ENCODE measurements at regions not wholly inside any gene's neighbourhood (a gene's known extent, or its start where the extent isn't known, plus 50 kb on each side); places are given as distances from the start of the nearest gene placed in this dataset.
"Not testable (repeated sequence)": the region's sequence is repeated elsewhere in the genome, so short reads cannot be mapped to it uniquely, and the experiment has no call there.

- ATAC-seq (ENCODE audit: poor library complexity) (no peak), DNase-seq (no peak)
- intact Hi-C loops (cut with DNase I) = no loop called here
Measured at GRCh38 chrX:121165930-121166359, 118.5 kb downstream of the GLUD2 start.

DNA sequence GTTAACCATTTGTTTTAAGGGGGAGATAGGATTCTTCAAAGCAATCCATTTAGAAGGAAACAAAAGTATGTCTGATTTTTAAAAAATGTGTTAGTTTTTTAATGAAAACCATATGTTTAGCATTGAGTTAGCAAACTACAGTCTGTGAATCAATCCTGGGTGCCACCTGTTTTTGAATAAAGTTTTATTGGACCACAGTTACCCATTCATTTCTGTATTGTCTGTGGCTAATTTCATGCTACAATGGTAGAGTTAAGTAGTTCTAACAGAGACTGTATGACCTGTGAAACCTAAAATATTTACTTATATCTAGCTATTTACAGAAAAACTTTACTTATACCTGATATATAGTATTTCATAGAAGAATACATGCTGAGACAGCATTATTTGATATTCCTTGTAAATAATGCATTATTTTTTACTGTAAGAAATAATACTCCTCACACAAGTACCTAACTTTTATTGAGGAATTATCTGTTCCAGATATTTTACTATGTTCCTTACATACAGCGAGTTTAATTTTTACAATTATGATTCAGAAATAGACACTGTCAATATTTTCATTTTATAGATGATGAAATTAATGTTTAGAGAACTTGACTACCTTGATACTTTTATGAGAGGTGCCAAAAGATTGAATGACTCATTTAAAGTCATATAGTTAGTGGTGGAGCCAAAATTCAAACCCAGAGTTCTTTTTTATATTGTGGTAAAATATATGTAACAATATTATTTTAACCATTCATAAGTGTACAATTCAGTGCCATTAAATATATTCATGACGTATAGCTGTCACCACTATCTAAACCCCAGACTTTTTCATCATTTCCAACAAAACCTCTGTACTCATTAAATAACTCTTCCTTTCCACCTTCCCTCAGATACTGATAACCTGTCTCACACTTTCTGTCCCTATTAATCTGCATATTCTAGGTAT lies 122.0 kb downstream of the GLUD2 start:
- intact Hi-C loops (cut with DNase I) = no loop called here
- ATAC-seq (ENCODE audit: poor library complexity) = no peak

DNA sequence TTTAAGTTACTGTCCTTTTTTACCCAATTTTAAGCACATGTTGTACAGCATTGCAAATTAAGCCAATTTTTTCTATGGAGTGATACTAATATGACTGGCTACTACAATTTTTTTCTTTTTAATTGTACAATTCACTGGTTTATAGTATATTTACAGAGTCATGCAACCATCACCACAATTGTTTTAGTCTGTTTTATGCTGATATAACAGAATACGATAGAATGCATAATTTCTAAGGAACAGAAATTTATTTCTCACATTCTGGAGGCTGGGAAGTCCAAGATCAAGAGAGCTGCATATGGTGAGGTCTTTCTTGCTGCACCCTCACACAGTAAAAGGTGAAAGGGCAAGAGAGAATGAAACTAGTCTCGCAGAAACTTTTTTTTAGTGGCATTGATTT lies 125.3 kb downstream of the GLUD2 start:
- DNase-seq (no peak), ATAC-seq (ENCODE audit: poor library complexity) (no peak)
- intact Hi-C loops (cut with DNase I) = no loop called here

More for the DNA sequence above, 122.0 kb downstream of the GLUD2 start:
- no peak for DNase-seq

DNA sequence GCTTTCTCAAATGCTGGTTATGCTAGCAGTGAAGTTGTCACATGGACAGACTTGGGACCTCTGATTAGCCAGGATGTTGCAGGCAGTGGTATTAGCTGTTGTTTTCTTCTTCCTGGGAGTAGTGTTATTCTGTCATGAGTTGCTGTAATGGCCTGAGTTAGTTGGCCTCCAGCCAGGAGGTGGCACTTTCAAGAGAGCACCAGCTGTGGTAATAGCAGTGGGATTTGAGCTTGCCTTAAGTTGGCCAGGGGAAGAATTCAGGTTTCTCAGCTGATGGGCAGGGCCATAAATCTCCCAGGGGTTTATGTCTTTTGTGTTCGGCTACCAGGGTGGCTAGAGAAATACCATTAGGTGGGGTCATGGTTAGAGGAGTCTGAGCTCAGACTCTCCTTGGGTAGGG lies 132.6 kb downstream of the GLUD2 start:
- no peak for DNase-seq
- no peak for ATAC-seq (ENCODE audit: poor library complexity)
- intact Hi-C loops (cut with DNase I) = no loop called here

DNA sequence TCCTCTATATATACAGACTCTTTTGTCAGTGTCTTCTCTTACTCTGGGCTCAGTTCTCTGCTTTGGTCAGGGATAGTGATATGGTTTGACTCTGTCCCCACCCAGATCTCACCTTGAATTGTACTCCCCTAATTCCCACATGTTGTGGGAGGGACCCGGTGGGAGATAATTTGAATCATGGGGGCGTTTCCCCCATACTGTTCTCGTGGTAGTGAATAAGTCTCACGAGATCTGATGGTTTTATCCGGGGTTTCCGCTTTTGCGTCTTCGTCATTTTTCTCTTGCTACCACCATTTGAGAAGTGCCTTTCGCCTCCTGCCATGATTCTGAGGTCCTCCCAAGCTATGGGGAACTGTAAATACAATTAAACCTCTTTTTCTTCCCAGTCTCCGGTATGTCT lies 144.4 kb downstream of the GLUD2 start:
- no peak for DNase-seq
- ATAC-seq (ENCODE audit: poor library complexity) = no peak
- intact Hi-C loops (cut with DNase I) = no loop called here

- no peak for ATAC-seq (ENCODE audit: poor library complexity)
- intact Hi-C loops (cut with DNase I) = no loop called here
- no peak for DNase-seq
Measured at GRCh38 chrX:121195719-121196118, 148.3 kb downstream of the GLUD2 start.

DNA sequence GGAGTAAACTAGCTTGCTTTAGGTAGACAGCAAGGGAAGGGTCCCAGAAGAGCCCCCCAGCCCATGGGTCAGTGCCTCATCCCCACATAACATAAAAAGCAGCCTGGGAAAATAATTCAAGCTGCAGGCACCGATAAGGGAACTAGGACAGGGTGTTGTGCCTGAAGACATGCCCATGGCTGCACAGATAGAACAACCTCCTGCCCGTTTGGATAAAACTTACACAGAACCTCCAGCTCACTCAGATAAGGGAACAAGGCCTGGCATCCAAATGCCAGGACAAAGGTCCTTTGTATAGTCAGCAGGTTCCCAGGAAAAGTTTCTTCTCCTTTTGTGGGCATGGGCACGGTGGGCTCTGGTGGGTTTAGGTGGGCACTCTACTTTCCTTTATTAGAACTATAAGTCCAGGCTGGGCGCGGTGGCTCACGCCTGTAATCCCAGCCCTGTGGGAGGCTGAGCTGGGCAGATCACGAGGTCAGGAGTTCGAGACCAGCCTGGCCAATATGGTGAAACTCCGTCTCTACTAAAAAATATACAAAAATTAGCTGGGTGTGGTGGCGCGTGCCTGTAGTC lies 149.5 kb downstream of the GLUD2 start:
- intact Hi-C loops (cut with DNase I); ATAC-seq (ENCODE audit: poor library complexity); DNase-seq: not testable (repeated sequence)

GRCh38 chrX:121208563-121208962 lies 161.2 kb downstream of the GLUD2 start:
- no peak for ATAC-seq (ENCODE audit: poor library complexity)
- intact Hi-C loops (cut with DNase I) = no loop called here

DNA sequence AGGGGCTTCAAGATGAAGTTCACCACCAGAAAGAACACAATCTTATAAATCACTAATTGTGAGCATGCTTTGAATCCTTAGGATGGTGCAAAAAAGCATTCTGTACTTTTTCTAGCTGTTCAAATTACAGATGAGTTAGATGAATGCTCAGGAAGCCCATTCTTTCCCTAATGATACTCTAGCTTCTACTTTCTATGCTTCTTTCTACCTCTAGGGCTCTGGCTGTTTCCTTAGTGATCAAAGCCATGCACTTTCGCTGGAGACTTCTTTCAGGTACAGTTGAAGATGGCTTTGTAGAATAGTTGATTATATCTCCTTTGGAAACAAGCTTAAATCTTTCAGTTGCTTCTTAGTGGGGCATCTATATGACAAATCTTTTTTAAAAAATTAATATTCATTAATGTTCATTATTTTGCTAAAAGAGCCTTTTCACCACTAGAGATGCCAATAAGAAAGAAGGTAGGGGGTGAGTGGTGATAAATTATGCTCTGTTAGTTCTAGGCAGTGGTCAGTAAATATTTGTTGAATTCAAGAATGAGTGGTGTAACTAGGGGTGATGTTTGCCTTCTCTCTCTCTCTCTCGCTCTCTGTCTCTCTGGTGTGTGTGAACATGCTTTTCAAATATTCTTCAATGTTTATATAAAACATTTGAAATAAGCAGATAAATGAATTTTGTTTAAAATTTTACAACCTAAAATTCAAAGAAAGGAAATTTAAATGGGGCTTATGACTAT lies 169.4 kb downstream of the GLUD2 start:
- ATAC-seq (ENCODE audit: poor library complexity) (no peak), DNase-seq (no peak)
- intact Hi-C loops (cut with DNase I) = no loop called here

More at GRCh38 chrX:121208563-121208962, 161.2 kb downstream of the GLUD2 start:
- no peak for DNase-seq

GRCh38 chrX:121221322-121221977 lies 174.0 kb downstream of the GLUD2 start:
- ATAC-seq (ENCODE audit: poor library complexity) = no peak
- DNase-seq = no peak
- intact Hi-C loops (cut with DNase I) = no loop called here

- intact Hi-C loops (cut with DNase I) = no loop called here
- no peak for ATAC-seq (ENCODE audit: poor library complexity)
- no peak for DNase-seq
Measured at GRCh38 chrX:121227888-121228287, 180.5 kb downstream of the GLUD2 start.

DNA sequence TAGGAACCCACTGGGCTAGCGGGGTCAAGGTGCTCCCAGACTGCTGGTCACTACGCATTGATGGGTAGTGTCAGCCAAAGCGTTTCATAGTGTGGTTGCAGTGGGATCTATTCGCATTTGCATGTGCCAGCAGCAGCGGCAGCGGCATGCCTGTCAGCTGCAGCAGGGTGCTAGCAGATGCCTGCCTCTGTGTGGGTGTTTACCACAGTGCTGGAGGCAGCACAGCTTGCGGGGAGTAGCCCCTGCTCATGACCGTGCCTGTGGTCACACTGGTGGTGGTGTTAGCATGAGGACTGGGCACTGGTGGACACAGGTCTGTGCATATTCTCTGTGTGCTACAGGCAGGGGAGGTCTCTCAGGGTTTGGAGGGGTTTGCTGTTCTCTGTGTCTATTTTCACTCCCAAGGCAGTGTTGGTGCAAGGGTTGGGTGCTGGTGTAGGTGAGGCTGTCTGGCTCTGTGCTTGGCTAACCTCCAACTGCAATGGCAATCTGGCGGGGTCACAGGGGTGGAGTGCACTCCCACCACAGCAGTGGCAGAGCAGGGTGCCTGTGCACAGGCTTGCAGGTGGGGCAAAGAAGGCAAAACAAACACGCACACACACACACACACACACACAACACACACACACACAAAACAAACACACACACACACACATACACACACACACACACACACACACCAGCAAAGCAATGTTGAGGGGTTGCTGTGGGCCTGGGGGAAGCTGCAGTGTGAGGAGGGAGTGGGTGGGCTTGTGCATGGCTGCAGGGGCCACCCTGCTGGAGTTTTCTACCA lies 184.4 kb downstream of the GLUD2 start:
- DNase-seq = no peak
- intact Hi-C loops (cut with DNase I) = no loop called here
- ATAC-seq (ENCODE audit: poor library complexity) = no peak

DNA sequence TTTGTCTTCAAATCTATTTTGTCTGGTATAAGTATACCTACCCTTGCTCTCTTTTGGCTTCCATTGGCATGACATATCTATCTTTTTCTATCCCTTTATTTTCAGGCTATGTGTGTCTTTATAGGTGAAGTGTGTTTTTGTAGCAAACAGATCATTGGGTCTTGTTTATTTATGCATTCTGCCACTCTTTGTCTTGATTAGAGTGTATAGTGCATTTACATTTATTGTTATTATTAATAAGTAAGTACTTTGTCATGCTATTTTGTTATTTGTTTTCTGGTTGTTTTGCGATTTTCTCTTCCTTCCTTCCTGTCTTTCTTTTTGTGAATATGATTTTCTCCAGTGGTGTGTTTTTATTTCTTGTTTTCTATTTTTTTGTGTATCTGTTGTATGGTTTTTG lies 188.6 kb downstream of the GLUD2 start:
- no peak for ATAC-seq (ENCODE audit: poor library complexity)
- intact Hi-C loops (cut with DNase I) = no loop called here
- no peak for DNase-seq

DNA sequence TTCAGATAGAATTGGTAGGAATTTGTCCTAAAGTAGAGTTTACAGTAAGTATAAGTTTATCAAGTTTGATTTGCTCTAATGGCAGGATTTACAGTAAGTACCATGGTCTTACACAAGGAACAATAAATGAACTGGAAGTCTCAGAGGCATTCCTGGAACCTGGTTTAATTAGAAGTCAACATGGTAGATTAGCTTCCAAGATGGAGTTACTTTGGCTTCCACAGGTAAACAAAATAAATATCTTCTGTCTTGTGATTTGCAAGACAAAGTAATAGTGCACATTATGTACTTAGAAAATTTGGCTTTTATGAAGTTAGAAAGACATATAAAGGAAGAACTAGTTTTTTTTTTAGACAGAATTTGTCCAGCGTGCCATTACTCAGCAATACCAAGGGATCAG lies 190.7 kb downstream of the GLUD2 start:
- intact Hi-C loops (cut with DNase I) = no loop called here
- ATAC-seq (ENCODE audit: poor library complexity) = no peak
- DNase-seq = no peak

DNA sequence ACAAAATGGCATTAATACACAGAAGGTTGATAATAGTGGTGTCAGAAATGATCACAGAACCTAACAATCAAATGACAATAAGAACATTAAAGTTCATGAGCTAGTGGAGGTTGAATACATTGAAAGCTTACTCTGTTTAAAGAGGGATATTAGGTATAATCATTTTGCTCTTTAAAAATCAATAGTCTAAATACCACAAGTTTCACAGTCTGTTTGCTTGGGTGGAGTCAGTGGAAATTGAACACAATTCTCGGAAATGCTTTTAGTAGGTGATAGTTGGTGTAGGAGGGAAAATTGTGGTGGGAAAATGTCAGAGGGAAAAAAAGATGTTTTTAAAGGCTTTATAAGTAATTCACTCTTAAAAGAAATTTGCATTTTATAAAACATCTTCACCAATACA lies 197.1 kb downstream of the GLUD2 start:
- DNase-seq (no peak), ATAC-seq (ENCODE audit: poor library complexity) (no peak)
- intact Hi-C loops (cut with DNase I) = no loop called here

DNA sequence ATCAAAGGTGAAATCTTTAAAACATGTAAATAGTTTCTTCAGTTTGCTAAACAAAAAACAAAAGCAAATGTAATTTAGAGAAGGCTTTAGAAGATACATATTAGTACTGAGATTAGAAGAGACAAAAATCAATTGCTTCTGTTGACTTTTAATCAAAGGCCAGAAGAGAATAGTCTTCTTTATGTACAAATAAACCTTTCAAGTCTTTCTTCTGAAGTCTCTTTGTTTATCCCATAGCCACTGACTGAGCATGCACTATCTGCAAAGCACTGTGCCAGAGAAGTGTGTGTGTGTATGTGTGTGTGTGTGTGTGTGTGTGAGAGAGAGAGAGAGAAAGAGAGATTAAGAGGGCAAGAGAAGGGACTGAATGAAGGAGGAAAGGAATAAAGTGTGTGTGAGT lies 198.4 kb downstream of the GLUD2 start:
- intact Hi-C loops (cut with DNase I) = no loop called here
- no peak for ATAC-seq (ENCODE audit: poor library complexity)
- no peak for DNase-seq

GRCh38 chrX:121254336-121254735 lies 206.9 kb downstream of the GLUD2 start:
- intact Hi-C loops (cut with DNase I) = no loop called here
- ATAC-seq (ENCODE audit: poor library complexity) (no peak), DNase-seq (no peak)

DNA sequence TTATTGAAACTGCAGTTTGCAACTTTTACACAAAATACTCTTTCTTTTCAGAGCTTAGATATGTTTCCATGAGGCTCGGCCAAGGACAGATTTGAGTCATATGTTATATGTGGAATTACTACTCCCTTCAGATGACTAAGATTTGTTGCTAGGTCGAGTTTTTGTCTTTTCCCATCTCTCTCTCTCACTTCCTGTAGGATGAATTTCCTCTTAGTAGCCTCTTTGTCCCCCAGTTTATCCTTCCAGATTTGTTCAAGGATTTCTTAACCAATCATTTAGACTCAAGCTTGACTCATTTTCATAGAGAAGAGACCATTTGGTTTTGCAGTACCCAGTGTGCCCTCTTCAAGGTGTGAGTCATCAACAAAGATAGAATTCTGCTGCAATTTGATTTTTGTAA lies 209.2 kb downstream of the GLUD2 start:
- DNase-seq (no peak), ATAC-seq (ENCODE audit: poor library complexity) (no peak)
- intact Hi-C loops (cut with DNase I) = no loop called here
